HEK293T (cell line): ENCODE measurements at regions not wholly inside any gene's neighbourhood (a gene's known extent, or its start where the extent isn't known, plus 50 kb on each side); places are given as distances from the start of the nearest gene placed in this dataset.

ENCODE experiments used
- CTCF ChIA-PET: fragments of 350-600 bp; formaldehyde crosslinking; extraction: SDS; loops from one replicate; lab custom pipeline; 2021; ENCODE audit warnings: antibody characterized with exemption, inconsistent platforms; lab: Yijun Ruan, JAX
- POLR2A ChIA-PET: fragments of 350-600 bp; formaldehyde crosslinking; extraction: SDS; loops from one replicate; lab custom pipeline; 2020; ENCODE audit warnings: antibody characterized with exemption, inconsistent platforms; lab: Yijun Ruan, JAX
- DNase-seq: peaks from one replicate; pipeline ENCODE4 v3.0.0; 2012; ENCODE audit warnings: mixed read lengths; ENCODE audit errors: extremely low spot score
- ARNT ChIP-seq: fragments of 450-650 bp; IDR thresholded peaks from 2 replicates; pipeline ENCODE4 v1.6.1; 2017; ENCODE audit warnings: mild to moderate bottlenecking
- BHLHE40 ChIP-seq: fragments of 450-650 bp; IDR thresholded peaks from 2 replicates; pipeline ENCODE4 v1.6.1; 2016; ENCODE audit warnings: mild to moderate bottlenecking, moderate library complexity, borderline replicate concordance
- CTBP1 ChIP-seq: fragments of 450-650 bp; IDR thresholded peaks from 2 replicates; pipeline ENCODE4 v1.6.1; 2016; ENCODE audit warnings: borderline replicate concordance
- ELF4 ChIP-seq: fragments of 450-650 bp; IDR thresholded peaks from 2 replicates; pipeline ENCODE4 v1.6.1; 2017; ENCODE audit warnings: antibody characterized with exemption
- FOXA1 ChIP-seq: fragments of 450-650 bp; IDR thresholded peaks from 2 replicates; pipeline ENCODE4 v1.6.1; 2016; ENCODE audit warnings: mild to moderate bottlenecking
- FOXK2 ChIP-seq: fragments of 450-650 bp; IDR thresholded peaks from 2 replicates; pipeline ENCODE4 v1.6.1; 2016; ENCODE audit warnings: mild to moderate bottlenecking
- FOXM1 ChIP-seq: fragments of 450-650 bp; IDR thresholded peaks from 2 replicates; pipeline ENCODE4 v1.6.1; 2017; ENCODE audit warnings: mild to moderate bottlenecking, borderline replicate concordance
- HDGF ChIP-seq: fragments of 450-650 bp; IDR thresholded peaks from 2 replicates; pipeline ENCODE4 v1.6.1; 2017; ENCODE audit warnings: antibody characterized with exemption, borderline replicate concordance
- L3MBTL2 ChIP-seq: fragments of 450-650 bp; conservative IDR thresholded peaks from 2 replicates; pipeline ENCODE4 v1.6.1; 2016; ENCODE audit warnings: mild to moderate bottlenecking
- LEF1 ChIP-seq: fragments of 450-650 bp; IDR thresholded peaks from 2 replicates; pipeline ENCODE4 v1.6.1; 2017; ENCODE audit warnings: mild to moderate bottlenecking, borderline replicate concordance
- NFRKB ChIP-seq: fragments of 450-650 bp; IDR thresholded peaks from 2 replicates; pipeline ENCODE4 v1.6.1; 2016; ENCODE audit warnings: mild to moderate bottlenecking, moderate library complexity
- PKNOX1 ChIP-seq: fragments of 450-650 bp; IDR thresholded peaks from 2 replicates; pipeline ENCODE4 v1.6.1; 2016
- SP1 ChIP-seq: fragments of 450-650 bp; IDR thresholded peaks from 2 replicates; pipeline ENCODE4 v1.6.1; 2017
- SUZ12 ChIP-seq: fragments of 450-650 bp; IDR thresholded peaks from 2 replicates; pipeline ENCODE4 v1.6.1; 2016; ENCODE audit warnings: mild to moderate bottlenecking
- TARDBP ChIP-seq: fragments of 450-650 bp; IDR thresholded peaks from 2 replicates; pipeline ENCODE4 v1.6.1; 2016
- ZNF384 ChIP-seq: fragments of 450-650 bp; IDR thresholded peaks from 2 replicates; pipeline ENCODE4 v1.6.1; 2016

- DNase-seq, result no peak
- no peak for TF ChIP-seq FOXK2
- no peak for TF ChIP-seq HDGF
- no peak for TF ChIP-seq PKNOX1
- CTCF ChIA-PET, result no interaction called here
- POLR2A ChIA-PET, result no interaction called here
Measured at GRCh38 chr6:95128439-95128838, 448.9 kb upstream of the MANEA start.

DNA sequence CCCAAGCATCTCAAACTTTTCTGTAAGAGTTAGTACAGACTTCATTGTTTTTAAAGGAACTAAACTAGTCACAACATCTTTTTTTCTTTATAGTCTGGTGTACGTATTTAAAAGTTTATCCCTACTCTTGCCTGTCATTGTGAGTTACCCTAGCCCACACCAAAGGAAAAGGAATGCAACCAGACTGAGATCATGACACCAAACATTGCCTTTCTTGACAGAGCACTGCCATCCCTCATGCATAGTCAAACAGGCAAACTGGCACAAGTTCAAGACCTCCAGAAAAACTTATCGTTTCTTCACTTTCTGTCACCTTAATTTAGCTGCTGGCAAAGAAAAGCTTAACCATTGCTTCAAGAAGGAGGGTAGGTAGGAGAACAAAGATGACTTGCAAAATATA lies 448.4 kb upstream of the MANEA start:
- ChIA-PET CTCF (no interaction called here), POLR2A (no interaction called here)
- DNase-seq, result no peak
- TF ChIP-seq FOXA1, result no peak
- no peak for TF ChIP-seq HDGF
- TF ChIP-seq NFRKB, result no peak
- no peak for TF ChIP-seq ZNF384
- no peak for TF ChIP-seq CTBP1
- TF ChIP-seq ELF4, result no peak
- no peak for TF ChIP-seq ARNT
- TF ChIP-seq PKNOX1, result no peak
- TF ChIP-seq LEF1, result no peak
- no peak for TF ChIP-seq BHLHE40
- TF ChIP-seq FOXM1, result no peak

DNA sequence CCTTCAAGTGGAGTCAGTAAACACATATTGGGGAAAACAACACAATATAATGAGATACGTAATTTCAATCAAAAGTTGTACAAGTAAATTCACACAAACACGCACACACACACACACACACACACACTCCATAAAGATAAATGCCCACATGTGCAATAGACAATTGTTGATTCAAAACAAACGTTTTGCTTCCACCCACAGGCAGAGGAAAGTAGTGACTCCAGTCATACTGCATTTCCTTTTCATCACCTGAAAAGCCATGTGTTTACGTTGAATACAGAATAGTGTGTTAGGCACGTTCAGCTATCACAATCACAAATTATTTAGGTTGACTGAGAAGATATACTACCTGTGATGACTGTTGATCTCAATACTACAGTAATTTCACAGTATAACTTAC lies 443.8 kb upstream of the MANEA start:
- DNase-seq, result peak; percentile 14
- POLR2A ChIA-PET, result no interaction called here
- CTCF ChIA-PET, result no interaction called here
- TF ChIP-seq FOXK2 (no peak), CTBP1 (no peak), FOXM1 (no peak)

DNA sequence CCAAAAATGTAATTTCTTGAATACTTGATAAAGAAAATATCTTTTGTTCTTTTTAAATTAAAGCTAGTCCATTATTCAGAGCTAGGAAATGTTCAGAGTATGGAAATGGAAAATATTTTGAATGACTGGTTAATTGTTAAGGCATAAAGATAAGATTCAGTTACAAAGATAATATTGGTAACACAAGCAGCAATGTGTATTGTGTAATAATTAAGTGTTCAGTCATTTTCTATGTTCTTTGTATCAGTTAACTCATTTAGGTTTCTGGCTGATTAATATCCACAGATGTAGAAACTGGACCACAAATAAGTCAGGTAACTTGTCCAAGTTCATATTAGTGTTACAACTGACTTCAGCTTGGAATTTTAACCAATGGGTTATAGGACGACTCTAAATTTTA lies 442.2 kb upstream of the MANEA start:
- TF ChIP-seq FOXK2 (no peak), CTBP1 (no peak)
- ChIA-PET POLR2A (no interaction called here), CTCF (interaction anchor here (0.6 to 0.7 kb wide), 2 partner anchors 8 to 15 kb away, joined by 3 to 4 read pairs; no protein-coding TSS in a partner anchor)
- no peak for DNase-seq

DNA sequence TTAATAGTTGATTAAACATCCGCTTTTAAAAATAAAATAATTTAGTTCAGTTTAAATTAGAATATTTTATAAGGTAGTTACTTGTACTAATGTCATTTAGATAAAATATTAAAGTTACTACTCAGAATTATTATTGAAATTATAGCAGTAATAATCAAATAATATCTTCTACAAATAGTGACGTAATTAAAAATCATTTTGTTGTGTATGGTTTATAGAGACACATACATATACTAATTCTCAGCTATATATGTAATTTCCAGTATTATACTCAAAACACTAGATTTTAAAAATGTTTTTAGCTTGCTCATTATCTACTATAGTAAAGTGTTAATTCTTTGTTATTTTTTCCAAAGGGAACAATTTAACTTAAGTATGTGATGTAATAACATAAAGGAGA lies 435.2 kb upstream of the MANEA start:
- DNase-seq, result no peak
- ChIA-PET CTCF (no interaction called here), POLR2A (no interaction called here)
- no peak for TF ChIP-seq HDGF
- no peak for TF ChIP-seq TARDBP
- TF ChIP-seq LEF1, result no peak
- TF ChIP-seq ZNF384, result no peak
- no peak for TF ChIP-seq FOXA1
- TF ChIP-seq FOXK2, result no peak
- TF ChIP-seq BHLHE40, result no peak
- no peak for TF ChIP-seq CTBP1
- TF ChIP-seq PKNOX1, result no peak
- TF ChIP-seq FOXM1, result no peak
- TF ChIP-seq ELF4, result no peak
- no peak for TF ChIP-seq SUZ12
- no peak for TF ChIP-seq SP1

DNA sequence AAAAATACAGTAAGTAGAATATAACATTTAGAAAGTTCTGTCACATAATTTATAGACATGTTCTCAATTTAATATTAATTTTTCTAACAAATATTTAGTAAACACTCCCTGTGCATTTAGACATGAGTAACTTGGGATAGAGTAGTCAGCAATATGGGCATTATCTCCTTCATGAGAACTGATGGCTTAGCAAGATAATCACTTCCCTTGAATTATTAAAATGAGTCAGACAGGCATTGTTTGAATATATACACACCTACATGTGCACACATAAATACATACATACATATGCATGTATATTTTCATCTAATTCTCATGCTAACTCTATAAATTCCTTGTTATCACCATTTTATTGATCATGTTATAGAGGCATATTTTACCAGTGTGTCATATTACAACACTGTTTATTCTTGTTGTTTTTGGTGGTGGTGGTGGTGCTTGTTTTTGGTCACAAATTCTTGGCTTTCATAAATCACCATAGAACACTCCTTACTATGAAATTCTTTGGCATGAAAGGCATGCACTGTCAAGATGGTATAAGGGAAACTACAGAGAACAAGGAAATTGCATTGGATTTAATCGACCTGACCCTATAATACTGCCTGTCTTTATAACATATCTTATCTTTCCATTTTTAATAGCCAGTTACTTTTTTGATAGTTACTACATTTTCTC lies 434.5 kb upstream of the MANEA start:
- POLR2A ChIA-PET, result no interaction called here
- no peak for DNase-seq

More for the DNA sequence above, 434.5 kb upstream of the MANEA start:
- CTCF ChIA-PET, result no interaction called here
- TF ChIP-seq SP1 (no peak), NFRKB (no peak), ARNT (no peak), L3MBTL2 (no peak), TARDBP (no peak), ZNF384 (no peak), FOXK2 (no peak), BHLHE40 (no peak), PKNOX1 (no peak), CTBP1 (no peak), LEF1 (no peak), SUZ12 (no peak), FOXM1 (no peak), ELF4 (no peak), FOXA1 (no peak), HDGF (no peak)
